ENCODE measurements at regions not wholly inside any gene's neighbourhood (a gene's known extent, or its start where the extent isn't known, plus 50 kb on each side); places are given as distances from the start of the nearest gene placed in this dataset.

GRCh38 chr2:212938144-212938793 is 213.1 kb downstream of the IKZF2 start:
- H3K36me3 ChIP-seq (ENCODE audit: low read depth) = no peaks in the 10 kb centered on the region
- TF ChIP-seq, protein P1, sequence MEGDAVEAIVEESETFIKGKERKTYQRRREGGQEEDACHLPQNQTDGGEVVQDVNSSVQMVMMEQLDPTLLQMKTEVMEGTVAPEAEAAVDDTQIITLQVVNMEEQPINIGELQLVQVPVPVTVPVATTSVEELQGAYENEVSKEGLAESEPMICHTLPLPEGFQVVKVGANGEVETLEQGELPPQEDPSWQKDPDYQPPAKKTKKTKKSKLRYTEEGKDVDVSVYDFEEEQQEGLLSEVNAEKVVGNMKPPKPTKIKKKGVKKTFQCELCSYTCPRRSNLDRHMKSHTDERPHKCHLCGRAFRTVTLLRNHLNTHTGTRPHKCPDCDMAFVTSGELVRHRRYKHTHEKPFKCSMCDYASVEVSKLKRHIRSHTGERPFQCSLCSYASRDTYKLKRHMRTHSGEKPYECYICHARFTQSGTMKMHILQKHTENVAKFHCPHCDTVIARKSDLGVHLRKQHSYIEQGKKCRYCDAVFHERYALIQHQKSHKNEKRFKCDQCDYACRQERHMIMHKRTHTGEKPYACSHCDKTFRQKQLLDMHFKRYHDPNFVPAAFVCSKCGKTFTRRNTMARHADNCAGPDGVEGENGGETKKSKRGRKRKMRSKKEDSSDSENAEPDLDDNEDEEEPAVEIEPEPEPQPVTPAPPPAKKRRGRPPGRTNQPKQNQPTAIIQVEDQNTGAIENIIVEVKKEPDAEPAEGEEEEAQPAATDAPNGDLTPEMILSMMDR (IDR thresholded peaks at IDR 0.05; ENCODE audit: poor library complexity, severe bottlenecking) = no peak
- H3K27me3 ChIP-seq (ENCODE audit: insufficient read depth, poor library complexity, severe bottlenecking) = no peaks in the 10 kb centered on the region
- ATAC-seq (ENCODE audit: low read depth) (no peak), DNase-seq (ENCODE audit: low spot score) (no peak)
- peaks cover 39% of the 10 kb centered on the region for H3K4me1 ChIP-seq (ENCODE audit: insufficient read depth, poor library complexity, severe bottlenecking)
- no peak overlapping the region for H3K27ac ChIP-seq (ENCODE audit: poor library complexity, severe bottlenecking)
- H3K9me3 ChIP-seq (ENCODE audit: severe bottlenecking) = no peaks in the 10 kb centered on the region
- H3K4me3 ChIP-seq (ENCODE audit: severe bottlenecking) = no peak overlapping the region

GRCh38 chr2:212936572-212936971 is 214.8 kb downstream of the IKZF2 start:
- no peak overlapping the region for H3K27ac ChIP-seq (ENCODE audit: poor library complexity, severe bottlenecking)
- ATAC-seq (ENCODE audit: low read depth) (peak; percentile 15; the same call in 1 of the 3 replicates), DNase-seq (ENCODE audit: low spot score) (peak; percentile 51)
- H3K4me3 ChIP-seq (ENCODE audit: severe bottlenecking) = no peak overlapping the region
- no peaks in the 10 kb centered on the region for H3K27me3 ChIP-seq (ENCODE audit: insufficient read depth, poor library complexity, severe bottlenecking)
- no peaks in the 10 kb centered on the region for H3K9me3 ChIP-seq (ENCODE audit: severe bottlenecking)
- H3K4me1 ChIP-seq (ENCODE audit: insufficient read depth, poor library complexity, severe bottlenecking) = peaks cover 37% of the 10 kb centered on the region
- no peaks in the 10 kb centered on the region for H3K36me3 ChIP-seq (ENCODE audit: low read depth)
- TF ChIP-seq, protein P1 (IDR thresholded peaks at IDR 0.05; ENCODE audit: poor library complexity, severe bottlenecking) = no peak

DNA sequence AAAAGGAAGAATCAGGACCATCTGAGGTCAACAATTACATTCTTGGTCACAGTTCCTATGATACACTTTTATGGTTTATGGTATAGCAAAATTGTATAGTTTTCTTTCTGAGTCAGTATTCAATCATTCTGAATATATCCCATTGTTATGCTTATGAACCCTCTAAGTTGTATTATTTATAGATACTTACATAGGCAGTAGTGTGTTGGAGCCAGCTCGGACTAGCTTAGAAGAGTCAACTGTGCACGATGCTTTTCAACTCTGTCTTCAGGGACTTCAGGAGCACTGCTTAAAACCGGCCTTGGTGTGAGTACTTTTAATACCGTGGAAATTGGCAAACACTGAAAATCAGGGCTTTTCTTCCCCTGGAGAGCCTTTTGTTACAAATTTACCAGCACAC is 215.7 kb downstream of the IKZF2 start:
- no peaks in the 10 kb centered on the region for H3K27me3 ChIP-seq (ENCODE audit: insufficient read depth, poor library complexity, severe bottlenecking)
- TF ChIP-seq, protein P1 (IDR thresholded peaks at IDR 0.05; ENCODE audit: poor library complexity, severe bottlenecking) = no peak
- H3K9me3 ChIP-seq (ENCODE audit: severe bottlenecking) = no peaks in the 10 kb centered on the region
- peak overlapping the region; percentile 35 for H3K27ac ChIP-seq (ENCODE audit: poor library complexity, severe bottlenecking)
- DNase-seq (ENCODE audit: low spot score) (no peak), ATAC-seq (ENCODE audit: low read depth) (peak; percentile 59)
- H3K4me3 ChIP-seq (ENCODE audit: severe bottlenecking) = no peak overlapping the region
- no peaks in the 10 kb centered on the region for H3K36me3 ChIP-seq (ENCODE audit: low read depth)
- H3K4me1 ChIP-seq (ENCODE audit: insufficient read depth, poor library complexity, severe bottlenecking) = peaks cover 29% of the 10 kb centered on the region

GRCh38 chr2:212931271-212931670 is 220.1 kb downstream of the IKZF2 start:
- no peak for DNase-seq (ENCODE audit: low spot score)
- peaks cover 22% of the 10 kb centered on the region for H3K4me1 ChIP-seq (ENCODE audit: insufficient read depth, poor library complexity, severe bottlenecking)
- H3K27ac ChIP-seq (ENCODE audit: poor library complexity, severe bottlenecking) = no peak overlapping the region
- H3K9me3 ChIP-seq (ENCODE audit: severe bottlenecking) = no peaks in the 10 kb centered on the region
- no peak overlapping the region for H3K4me3 ChIP-seq (ENCODE audit: severe bottlenecking)
- TF ChIP-seq, protein P1 (IDR thresholded peaks at IDR 0.05; ENCODE audit: poor library complexity, severe bottlenecking) = no peak
- no peak for ATAC-seq (ENCODE audit: low read depth)
- H3K27me3 ChIP-seq (ENCODE audit: insufficient read depth, poor library complexity, severe bottlenecking) = no peaks in the 10 kb centered on the region
- no peaks in the 10 kb centered on the region for H3K36me3 ChIP-seq (ENCODE audit: low read depth)

DNA sequence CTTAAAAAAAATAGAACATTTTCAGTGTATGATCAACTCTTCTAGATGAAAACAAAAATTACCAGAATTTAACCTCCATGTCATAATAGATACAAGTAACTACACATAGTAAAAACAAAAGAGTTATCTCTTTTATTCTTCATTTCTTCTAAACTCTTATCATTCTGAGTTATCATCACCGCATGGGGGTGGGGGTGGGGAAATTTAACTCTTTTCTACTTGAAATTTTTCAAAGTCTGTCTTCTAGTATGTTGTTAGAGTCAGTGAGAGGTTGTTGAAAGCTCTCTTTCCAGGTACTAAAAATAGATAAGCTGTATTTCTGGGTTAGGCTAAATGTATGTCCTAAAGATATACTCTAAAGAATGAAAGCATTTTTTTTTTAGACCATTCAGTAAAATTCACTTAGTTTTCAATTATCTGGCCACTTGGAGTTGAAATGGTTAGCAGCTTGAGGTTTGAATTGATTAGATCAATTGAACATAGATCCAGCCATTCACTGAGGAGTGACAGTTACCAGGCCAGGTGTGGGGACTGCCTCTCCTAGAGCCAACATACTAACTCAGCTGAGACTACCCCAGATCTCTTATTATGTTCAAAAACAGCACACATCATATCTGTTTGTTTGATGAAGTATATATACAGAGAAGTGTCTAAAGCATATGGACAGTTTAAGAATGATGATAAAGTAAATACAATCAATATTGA is 220.7 kb downstream of the IKZF2 start:
- ATAC-seq (ENCODE audit: low read depth) = no peak
- Histone ChIP-seq H3K27me3 (ENCODE audit: insufficient read depth, poor library complexity, severe bottlenecking) (no peaks in the 10 kb centered on the region), H3K27ac (ENCODE audit: poor library complexity, severe bottlenecking) (no peak overlapping the region), H3K36me3 (ENCODE audit: low read depth) (no peaks in the 10 kb centered on the region), H3K9me3 (ENCODE audit: severe bottlenecking) (no peaks in the 10 kb centered on the region), H3K4me3 (ENCODE audit: severe bottlenecking) (no peak overlapping the region), H3K4me1 (ENCODE audit: insufficient read depth, poor library complexity, severe bottlenecking) (peaks cover 17% of the 10 kb centered on the region)
- TF ChIP-seq, protein P1 (IDR thresholded peaks at IDR 0.05; ENCODE audit: poor library complexity, severe bottlenecking) = no peak
- DNase-seq (ENCODE audit: low spot score) = no peak
